GDM1 (cell line): ENCODE measurements at regions not wholly inside any gene's neighbourhood (a gene's known extent, or its start where the extent isn't known, plus 50 kb on each side); places are given as distances from the start of the nearest gene placed in this dataset.

Source experiments
- DNase-seq: peaks from one replicate; lab custom pipeline; 2025; lab: John Stamatoyannopoulos, UW

- DNase-seq: no peak
Measured at GRCh38 chr19:31981545-31981944, 363.9 kb upstream of the ZNF507 start.

DNA sequence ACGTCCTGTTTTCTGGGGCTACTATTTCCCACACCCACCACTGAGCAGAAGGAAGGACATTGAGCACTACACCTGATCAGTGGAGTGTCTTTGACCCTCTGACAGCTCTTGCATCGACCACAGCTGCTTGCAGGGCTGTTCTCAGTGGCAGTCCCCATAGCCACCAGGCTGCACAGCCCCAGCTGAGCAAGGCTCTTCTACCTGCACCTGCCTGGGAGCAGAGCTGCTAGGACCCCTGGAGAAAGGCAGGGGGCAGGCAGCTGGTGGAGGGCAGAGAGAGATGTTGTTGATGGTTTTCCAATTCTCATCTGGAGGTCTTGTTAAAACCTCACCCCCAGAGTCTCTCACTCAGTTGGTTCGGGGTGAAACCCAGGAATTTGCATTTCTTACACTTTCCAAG lies 361.8 kb upstream of the ZNF507 start:
- DNase-seq: no peak

DNA sequence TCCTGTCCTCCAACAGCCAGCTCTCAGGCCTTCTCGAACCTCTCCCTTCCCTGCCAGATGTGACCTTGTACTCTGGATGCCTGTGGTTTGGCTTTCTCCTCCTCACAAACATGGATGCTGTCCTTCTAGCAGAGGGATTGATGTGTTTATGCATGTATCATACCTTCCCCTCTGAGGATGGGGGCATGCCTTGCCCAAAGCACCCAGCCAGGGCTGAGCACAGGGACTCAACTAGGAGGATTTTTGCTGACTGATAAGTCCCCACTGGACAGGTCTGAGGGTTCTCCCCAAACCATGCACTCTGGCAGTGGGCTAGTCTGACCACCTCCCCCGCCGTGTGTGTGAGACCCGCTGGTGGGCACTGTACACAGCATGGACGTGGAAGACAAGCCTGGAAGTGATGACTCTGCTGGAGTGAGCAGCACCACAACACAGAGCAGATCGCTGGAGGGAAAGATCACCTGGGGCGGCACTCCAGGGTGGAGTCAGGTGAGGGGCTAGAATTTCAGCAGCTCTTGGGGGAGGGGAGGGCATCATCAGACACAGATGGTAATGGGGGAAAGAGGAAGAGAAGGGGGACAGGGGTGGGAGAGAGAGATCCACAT lies 360.3 kb upstream of the ZNF507 start:
- DNase-seq: no peak

DNA sequence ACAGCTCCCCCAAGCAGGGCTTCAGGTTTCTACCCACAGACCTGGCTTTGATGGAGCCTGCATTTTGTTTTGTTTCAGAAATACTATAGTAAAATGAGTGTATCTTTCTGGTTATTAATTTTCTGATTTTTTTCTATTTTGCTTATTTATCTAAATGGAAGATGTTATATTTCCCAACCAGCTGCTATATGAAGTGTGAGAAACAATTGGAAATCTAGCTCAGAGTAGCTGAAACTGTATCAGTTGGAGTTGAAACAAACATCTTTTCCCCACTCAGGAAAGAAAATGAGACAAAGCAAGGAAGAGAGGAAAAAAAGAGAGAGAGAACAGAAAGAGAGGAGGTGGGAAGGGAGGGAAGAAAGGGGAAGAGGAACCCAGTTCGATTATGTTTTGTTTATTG lies 358.5 kb upstream of the ZNF507 start:
- no peak for DNase-seq

DNA sequence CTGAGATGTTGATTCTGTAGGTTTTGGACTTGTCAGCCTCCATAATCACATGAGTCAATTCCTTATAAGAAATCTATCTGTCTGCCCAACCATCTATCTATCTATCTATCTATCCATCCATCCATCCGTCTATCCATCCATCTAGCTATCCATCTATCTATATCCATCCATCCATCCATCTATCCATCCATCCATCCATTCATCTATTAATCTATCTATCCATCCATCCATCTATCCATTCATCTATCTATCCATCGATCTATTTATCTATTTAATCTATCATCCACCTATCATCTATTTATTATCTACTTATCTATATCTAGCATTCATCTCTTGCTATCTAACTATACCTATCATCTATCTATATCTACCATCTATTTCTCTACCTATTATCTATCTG lies 357.2 kb upstream of the ZNF507 start:
- no peak for DNase-seq

GRCh38 chr19:31991984-31992655 lies 353.3 kb upstream of the ZNF507 start:
- DNase-seq: no peak

GRCh38 chr19:31992750-31993149 lies 352.7 kb upstream of the ZNF507 start:
- DNase-seq: no peak

GRCh38 chr19:31995546-31995945 lies 349.9 kb upstream of the ZNF507 start:
- DNase-seq: no peak

DNA sequence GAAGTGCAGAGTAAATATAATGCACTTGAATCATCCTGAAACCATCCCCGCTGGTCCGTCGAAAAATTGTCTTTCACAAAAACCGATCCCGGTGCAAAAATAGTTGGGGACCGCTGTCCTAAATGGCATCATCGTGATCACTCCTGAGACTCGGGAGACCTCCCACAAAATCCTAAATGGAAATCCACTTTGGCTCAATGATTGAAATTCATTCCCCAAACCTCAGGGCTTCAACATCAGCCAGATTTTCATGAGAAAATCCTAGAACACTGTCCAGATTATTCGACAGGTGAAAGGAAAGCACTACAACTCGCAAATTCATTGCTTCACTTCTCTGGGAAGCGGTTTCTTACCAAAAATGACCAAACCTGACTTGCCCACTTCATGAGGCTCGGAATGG lies 335.3 kb upstream of the ZNF507 start:
- no peak for DNase-seq

DNA sequence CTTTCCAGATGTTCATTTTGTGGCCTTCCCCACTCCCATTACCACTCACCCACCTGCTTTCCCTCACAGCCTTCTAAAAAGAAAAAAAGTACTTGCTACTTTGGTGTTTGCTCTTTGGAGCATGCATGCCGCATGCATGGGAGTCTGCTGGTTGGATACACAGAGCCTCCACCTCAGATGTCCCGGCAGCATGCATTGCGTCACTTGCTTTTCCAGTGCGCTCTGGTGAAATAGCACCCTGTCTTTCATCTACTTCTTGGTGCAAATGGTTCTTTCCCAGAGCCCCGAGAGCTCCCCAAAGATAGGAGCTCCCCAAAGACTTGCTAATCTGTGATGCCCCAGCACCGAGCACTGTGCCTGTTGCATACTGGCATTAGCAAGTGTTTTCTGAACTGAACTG lies 333.2 kb upstream of the ZNF507 start:
- DNase-seq: no peak

DNA sequence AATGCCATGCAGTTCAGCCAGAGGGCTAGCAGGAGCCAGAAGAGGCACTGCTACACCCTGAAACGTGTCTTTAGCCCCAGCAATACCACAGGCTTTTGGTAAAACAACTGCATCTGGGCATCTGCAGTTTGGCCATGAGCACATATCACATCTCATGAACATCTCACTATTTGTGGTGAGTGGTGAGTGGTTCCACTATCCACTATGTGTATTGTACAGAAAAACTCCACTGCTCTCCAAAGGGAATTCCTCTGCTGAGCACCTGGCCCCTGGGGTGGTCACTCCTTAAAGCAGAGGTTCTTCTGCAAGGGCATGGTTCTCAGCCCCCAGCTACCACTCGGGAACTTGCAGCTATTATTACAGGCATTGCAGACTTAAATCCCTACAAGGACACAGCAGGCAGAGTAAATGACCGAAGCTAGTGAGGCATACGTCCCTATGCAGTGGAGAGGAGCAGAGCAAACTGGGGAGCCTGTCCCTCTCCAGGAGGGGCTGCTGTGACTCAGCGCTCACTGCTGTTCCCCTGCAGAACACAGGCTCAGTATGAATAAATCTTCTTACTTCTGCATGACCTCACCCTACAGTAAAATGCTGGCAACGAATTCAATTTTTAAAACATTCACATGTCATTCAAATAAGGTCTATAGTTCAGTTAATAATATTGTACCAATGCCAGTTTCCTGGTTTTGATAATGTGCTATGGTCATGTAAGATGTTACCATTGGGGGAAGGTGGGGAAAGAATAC lies 332.4 kb upstream of the ZNF507 start:
- DNase-seq: no peak

DNA sequence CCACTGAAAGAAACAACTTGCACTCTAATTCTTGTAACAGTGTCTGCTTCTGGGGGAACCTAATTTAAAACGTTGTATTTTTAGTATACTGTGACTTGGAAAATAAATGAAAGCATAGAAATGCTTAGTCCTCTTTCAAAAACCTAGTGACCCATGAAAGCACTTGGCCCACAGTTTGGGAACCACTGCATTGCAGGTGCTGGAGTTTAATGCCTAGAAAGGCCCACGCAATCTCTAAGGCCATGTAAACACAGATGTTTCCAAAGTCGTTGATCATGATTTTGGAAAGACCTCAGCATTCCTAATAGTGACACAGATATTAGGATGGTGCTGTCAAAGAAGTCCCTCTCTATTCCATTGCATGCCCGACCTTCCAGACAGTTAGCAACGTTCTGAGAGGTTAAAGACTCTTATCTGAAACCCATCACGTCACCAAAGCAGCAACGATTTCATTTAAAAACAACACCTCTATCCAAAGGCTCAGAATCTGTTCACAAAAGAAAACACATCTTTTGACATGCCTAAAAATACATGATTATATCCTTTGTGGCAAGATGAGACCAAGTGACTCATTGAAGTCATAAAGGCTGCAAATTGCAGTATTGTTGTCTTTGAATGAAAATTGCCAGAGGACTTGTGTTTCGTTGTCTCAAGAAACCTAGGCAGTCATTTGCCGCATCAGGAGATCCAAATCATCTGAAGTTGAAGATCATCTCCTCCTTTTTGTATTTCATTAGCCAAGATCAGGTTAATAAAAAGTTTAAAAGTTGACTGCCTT lies 328.0 kb upstream of the ZNF507 start:
- no peak for DNase-seq

- no peak for DNase-seq
Measured at GRCh38 chr19:32018014-32018413, 327.4 kb upstream of the ZNF507 start.

DNA sequence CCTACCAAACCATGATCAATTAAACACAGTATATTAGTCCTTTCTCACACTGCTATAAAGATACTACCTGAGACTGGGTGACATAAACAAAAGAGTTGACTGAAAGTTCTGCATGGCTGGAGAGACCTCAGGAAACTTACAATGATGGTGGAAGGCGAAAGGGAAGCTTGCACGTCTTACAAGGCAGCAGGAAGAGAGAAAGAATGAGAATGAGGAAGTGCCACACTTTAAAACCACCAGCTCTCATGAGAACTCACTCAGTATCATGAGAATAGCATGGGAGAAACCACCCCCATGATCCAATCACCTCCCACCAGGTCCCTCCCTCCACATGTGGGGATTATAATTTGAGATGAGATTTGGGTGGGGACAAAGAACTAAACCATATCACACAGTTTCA lies 324.9 kb upstream of the ZNF507 start:
- no peak for DNase-seq

DNA sequence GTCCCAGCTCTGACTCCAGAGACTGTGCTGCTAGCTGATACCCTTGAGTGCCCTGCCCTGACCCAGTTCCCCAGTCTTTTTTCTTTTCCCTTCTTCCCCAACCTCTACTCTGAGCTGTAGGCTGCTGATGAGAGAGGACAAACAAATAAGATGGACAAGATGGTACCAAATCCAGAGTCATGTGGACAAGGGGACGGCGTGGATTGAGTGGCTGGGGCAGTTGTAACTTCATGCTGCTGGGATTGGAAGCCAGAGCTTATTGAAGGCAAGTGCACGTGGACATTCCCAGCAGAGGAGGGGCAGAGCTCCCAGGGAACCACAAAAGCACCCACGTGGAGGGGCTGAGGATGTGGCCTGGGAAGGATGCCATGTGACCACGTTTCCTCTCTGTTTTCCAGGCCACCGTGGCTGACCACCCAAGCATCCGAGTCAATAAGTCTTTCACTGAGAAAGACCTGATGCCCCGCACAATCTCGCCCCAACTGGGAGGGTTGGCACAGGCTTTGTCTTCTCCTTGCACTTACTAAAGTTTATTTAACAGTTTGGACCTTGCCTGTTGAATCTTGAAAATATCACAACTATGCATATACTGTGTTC lies 323.3 kb upstream of the ZNF507 start:
- no peak for DNase-seq

DNA sequence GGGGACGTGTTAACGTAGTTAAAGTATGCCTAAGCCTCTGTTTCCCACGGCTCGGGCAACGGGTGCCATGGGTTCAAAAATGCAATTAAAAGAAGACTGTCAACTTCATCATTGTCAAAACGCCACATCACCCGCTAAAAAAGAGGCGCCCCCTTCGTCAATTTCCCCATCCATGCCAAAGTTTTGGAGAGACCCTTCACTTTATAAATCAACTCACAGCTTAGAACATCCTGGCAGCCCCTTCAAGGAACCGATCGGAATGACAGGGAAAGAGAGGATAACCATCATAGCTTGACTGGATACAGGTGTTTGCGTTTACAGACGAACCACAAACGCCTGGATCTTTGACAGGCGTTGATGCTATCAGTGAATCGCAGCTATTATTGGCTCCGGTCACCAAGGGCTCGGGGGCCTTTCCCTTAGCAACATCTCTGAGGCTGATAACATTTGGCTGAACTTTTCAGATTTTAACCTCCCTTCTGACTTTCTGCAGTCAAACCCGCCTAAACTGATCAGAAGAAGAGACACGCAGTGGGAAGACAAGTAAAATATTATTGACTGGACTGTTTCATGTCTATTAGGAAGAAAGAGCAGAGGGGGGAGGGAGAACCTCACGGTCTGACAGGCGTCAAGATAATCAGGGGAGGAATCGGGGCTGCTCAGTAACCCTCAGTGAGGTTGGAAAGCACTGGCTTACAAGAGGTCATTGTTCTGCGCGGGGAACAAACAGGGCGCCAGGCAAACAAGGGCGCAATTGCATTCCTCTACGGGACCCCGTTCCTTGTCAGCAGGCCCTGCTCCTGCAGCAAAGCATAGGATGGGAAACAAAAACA lies 322.5 kb upstream of the ZNF507 start:
- no peak for DNase-seq

- no peak for DNase-seq
Measured at GRCh38 chr19:32023564-32023832, 321.9 kb upstream of the ZNF507 start.

- DNase-seq: no peak
Measured at GRCh38 chr19:32029235-32029634, 316.2 kb upstream of the ZNF507 start.

DNA sequence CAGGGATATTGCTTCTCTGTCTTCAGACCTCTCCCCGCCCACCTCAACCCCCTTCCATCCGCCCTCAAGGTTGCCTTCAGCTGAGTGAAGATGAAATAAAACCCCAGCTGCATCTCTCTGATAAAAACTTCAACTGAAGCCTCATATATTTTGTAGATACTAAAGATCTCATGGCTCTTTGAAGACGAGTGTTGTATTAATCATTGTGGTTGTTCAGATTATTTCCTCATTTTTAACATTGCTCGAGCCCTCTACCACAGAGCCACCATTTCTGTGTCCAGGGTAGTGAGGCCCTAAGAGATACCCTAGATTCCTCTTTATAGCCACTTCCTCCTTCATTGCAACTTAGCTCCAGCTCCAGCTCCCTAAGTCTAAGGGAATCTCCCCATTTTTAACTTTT lies 312.8 kb upstream of the ZNF507 start:
- no peak for DNase-seq

DNA sequence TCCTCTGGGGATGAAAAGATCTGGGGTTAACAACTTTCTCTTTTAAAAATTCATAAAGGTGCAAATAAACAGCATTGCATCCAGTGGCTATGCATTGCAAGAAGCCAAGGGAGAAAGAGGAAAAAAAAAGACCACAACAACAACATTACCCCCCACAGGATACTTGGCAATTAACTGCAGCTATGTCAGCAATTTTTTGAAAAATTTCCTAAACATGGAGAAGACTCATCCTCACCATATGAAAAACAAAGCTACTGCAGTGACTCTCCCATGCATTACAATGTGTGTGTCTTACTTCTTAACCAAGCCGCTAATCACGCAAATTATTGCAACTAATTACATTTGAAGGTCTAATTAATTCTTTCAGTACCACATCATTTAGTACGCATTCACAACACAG lies 309.8 kb upstream of the ZNF507 start:
- no peak for DNase-seq

GRCh38 chr19:32038021-32038920 lies 307.1 kb upstream of the ZNF507 start:
- DNase-seq: no peak
